ENCODE measurements at regions not wholly inside any gene's neighbourhood (a gene's known extent, or its start where the extent isn't known, plus 50 kb on each side); places are given as distances from the start of the nearest gene placed in this dataset.
"Not testable (repeated sequence)": the region's sequence is repeated elsewhere in the genome, so short reads cannot be mapped to it uniquely, and the experiment has no call there.

GRCh38 chr5:101296477-101296876 lies 393.4 kb upstream of the ST8SIA4 start:
- no peak overlapping the region for H3K4me3 ChIP-seq (ENCODE audit: low read depth, low read length)
- TF ChIP-seq POLR2A (IDR thresholded peaks at IDR 0.05; ENCODE audit: extremely low read depth, insufficient read length) (no peak), MAX (IDR thresholded peaks at IDR 0.05; ENCODE audit: low read depth, low read length) (no peak), MYC (IDR thresholded peaks at IDR 0.05; ENCODE audit: low read depth, low read length) (no peak), CTCF (IDR thresholded peaks at IDR 0.05; ENCODE audit: low read depth, low read length) (no peak)
- no peak for DNase-seq (ENCODE audit: low read depth)

- DNase-seq (ENCODE audit: low read depth) = no peak
These were observed 389.1 kb upstream of the ST8SIA4 start for GRCh38 chr5:101292199-101292598.

GRCh38 chr5:101290761-101291160 lies 387.7 kb upstream of the ST8SIA4 start:
- not testable (repeated sequence) for H3K4me3 ChIP-seq (ENCODE audit: low read depth, low read length); DNase-seq (ENCODE audit: low read depth)

More at GRCh38 chr5:101292199-101292598, 389.1 kb upstream of the ST8SIA4 start:
- no peak for TF ChIP-seq CTCF (IDR thresholded peaks at IDR 0.05; ENCODE audit: low read depth, low read length)
- TF ChIP-seq POLR2A (IDR thresholded peaks at IDR 0.05; ENCODE audit: extremely low read depth, insufficient read length) = no peak
- TF ChIP-seq MYC (IDR thresholded peaks at IDR 0.05; ENCODE audit: low read depth, low read length) = no peak
- no peak for TF ChIP-seq MAX (IDR thresholded peaks at IDR 0.05; ENCODE audit: low read depth, low read length)
- no peak overlapping the region for H3K4me3 ChIP-seq (ENCODE audit: low read depth, low read length)

GRCh38 chr5:101288633-101289032 lies 385.6 kb upstream of the ST8SIA4 start:
- TF ChIP-seq CTCF (IDR thresholded peaks at IDR 0.05; ENCODE audit: low read depth, low read length) (no peak), MYC (IDR thresholded peaks at IDR 0.05; ENCODE audit: low read depth, low read length) (no peak), POLR2A (IDR thresholded peaks at IDR 0.05; ENCODE audit: extremely low read depth, insufficient read length) (no peak)

GRCh38 chr5:101284736-101285375 lies 381.8 kb upstream of the ST8SIA4 start:
- no peak for DNase-seq (ENCODE audit: low read depth)
- no peak for TF ChIP-seq POLR2A (IDR thresholded peaks at IDR 0.05; ENCODE audit: extremely low read depth, insufficient read length)
- TF ChIP-seq CTCF (IDR thresholded peaks at IDR 0.05; ENCODE audit: low read depth, low read length) = no peak
- TF ChIP-seq MYC (IDR thresholded peaks at IDR 0.05; ENCODE audit: low read depth, low read length) = no peak
- no peak overlapping the region for H3K4me3 ChIP-seq (ENCODE audit: low read depth, low read length)

More at GRCh38 chr5:101288633-101289032, 385.6 kb upstream of the ST8SIA4 start:
- H3K4me3 ChIP-seq (ENCODE audit: low read depth, low read length) = no peak overlapping the region
- no peak for DNase-seq (ENCODE audit: low read depth)

GRCh38 chr5:101283938-101284337 lies 380.9 kb upstream of the ST8SIA4 start:
- not testable (repeated sequence) for DNase-seq (ENCODE audit: low read depth); H3K4me3 ChIP-seq (ENCODE audit: low read depth, low read length)

GRCh38 chr5:101278917-101279316 lies 375.8 kb upstream of the ST8SIA4 start:
- no peak for TF ChIP-seq CTCF (IDR thresholded peaks at IDR 0.05; ENCODE audit: low read depth, low read length)
- TF ChIP-seq MYC (IDR thresholded peaks at IDR 0.05; ENCODE audit: low read depth, low read length) = no peak
- TF ChIP-seq MAX (IDR thresholded peaks at IDR 0.05; ENCODE audit: low read depth, low read length) = no peak
- TF ChIP-seq POLR2A (IDR thresholded peaks at IDR 0.05; ENCODE audit: extremely low read depth, insufficient read length) = no peak
- H3K4me3 ChIP-seq (ENCODE audit: low read depth, low read length) = no peak overlapping the region
- DNase-seq (ENCODE audit: low read depth) = no peak
